ENCODE measurements at regions not wholly inside any gene's neighbourhood (a gene's known extent, or its start where the extent isn't known, plus 50 kb on each side); places are given as distances from the start of the nearest gene placed in this dataset.

DNA sequence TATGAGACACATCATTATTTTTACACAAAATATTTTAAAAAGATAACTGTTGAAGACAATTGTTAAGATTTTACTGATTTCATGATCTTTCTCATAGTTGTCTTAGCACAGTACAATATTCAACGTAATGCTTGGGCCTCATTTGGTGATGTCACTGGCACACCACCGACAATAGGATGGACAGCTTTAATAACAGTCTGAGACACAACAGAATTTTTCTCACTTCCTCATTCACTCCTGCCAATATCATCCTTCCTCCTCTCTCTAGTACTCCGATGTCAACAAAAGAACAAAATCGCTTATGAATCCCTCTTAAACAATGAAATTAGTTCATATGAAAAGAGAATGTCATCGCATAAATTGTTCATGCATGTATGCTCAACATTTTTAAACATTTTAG, 461.9 kb upstream of the CDH7 start:
- H3K4me3 ChIP-seq, result no peak overlapping the region
- TF ChIP-seq, protein P1, sequence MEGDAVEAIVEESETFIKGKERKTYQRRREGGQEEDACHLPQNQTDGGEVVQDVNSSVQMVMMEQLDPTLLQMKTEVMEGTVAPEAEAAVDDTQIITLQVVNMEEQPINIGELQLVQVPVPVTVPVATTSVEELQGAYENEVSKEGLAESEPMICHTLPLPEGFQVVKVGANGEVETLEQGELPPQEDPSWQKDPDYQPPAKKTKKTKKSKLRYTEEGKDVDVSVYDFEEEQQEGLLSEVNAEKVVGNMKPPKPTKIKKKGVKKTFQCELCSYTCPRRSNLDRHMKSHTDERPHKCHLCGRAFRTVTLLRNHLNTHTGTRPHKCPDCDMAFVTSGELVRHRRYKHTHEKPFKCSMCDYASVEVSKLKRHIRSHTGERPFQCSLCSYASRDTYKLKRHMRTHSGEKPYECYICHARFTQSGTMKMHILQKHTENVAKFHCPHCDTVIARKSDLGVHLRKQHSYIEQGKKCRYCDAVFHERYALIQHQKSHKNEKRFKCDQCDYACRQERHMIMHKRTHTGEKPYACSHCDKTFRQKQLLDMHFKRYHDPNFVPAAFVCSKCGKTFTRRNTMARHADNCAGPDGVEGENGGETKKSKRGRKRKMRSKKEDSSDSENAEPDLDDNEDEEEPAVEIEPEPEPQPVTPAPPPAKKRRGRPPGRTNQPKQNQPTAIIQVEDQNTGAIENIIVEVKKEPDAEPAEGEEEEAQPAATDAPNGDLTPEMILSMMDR (IDR thresholded peaks at IDR 0.05), result no peak
- H3K9me3 ChIP-seq, result no peaks in the 10 kb centered on the region
- intact Hi-C loops (cut with DNase I), result no loop called here
- no peaks in the 10 kb centered on the region for H3K27me3 ChIP-seq
- no peak for DNase-seq (ENCODE audit: low spot score in 2 of 2)
- no peaks in the 10 kb centered on the region for H3K4me1 ChIP-seq
- no peaks in the 10 kb centered on the region for H3K36me3 ChIP-seq
- H3K27ac ChIP-seq, result no peak overlapping the region

DNA sequence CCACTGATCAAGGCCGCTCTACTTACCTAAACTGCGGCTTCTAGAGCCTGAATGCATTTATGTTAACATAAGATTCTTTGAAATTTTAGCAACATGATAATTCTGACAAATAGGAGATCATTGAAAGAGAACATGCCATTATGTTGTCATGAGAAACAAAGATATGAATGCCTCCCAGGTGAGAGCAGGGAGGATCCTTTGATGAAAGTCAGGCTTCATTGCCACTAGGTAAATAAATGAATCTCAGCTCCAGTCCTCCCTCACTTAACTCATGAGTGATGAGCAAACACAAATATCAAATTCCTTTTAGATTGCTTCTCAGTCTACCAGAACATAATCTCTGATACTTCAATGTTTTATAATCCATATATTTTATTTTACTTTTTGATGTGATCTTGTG, 463.2 kb upstream of the CDH7 start:
- Histone ChIP-seq H3K9me3 (no peaks in the 10 kb centered on the region), H3K4me3 (no peak overlapping the region), H3K27me3 (no peaks in the 10 kb centered on the region), H3K27ac (no peak overlapping the region), H3K36me3 (no peaks in the 10 kb centered on the region), H3K4me1 (no peaks in the 10 kb centered on the region)
- intact Hi-C loops (cut with DNase I), result no loop called here
- TF ChIP-seq, protein P1 (IDR thresholded peaks at IDR 0.05), result no peak
- DNase-seq (ENCODE audit: low spot score in 2 of 2), result no peak

DNA sequence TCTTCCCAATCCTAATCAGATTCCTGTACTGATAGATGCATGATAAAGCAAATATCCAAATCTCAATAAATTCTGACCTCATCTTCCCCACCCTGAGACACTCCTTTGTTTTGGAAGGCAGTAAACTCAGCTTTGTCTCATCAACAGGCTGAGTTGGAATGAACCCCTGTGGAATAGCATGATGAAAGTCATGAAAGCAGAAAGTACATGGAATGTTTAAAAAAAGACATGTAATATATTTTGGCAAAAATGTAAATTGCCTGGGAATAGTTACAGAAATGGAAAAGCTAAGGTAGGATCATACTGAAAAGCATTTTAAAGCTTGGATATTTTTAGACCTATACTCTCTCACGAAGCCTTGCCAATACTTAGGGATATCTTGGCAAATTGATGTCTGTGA, 468.7 kb upstream of the CDH7 start:
- intact Hi-C loops (cut with DNase I), result no loop called here
- H3K27ac ChIP-seq, result no peak overlapping the region
- no peaks in the 10 kb centered on the region for H3K4me1 ChIP-seq
- TF ChIP-seq, protein P1 (IDR thresholded peaks at IDR 0.05), result no peak
- H3K4me3 ChIP-seq, result no peak overlapping the region
- no peaks in the 10 kb centered on the region for H3K27me3 ChIP-seq
- no peaks in the 10 kb centered on the region for H3K9me3 ChIP-seq
- no peak for DNase-seq (ENCODE audit: low spot score in 2 of 2)
- H3K36me3 ChIP-seq, result no peaks in the 10 kb centered on the region

DNA sequence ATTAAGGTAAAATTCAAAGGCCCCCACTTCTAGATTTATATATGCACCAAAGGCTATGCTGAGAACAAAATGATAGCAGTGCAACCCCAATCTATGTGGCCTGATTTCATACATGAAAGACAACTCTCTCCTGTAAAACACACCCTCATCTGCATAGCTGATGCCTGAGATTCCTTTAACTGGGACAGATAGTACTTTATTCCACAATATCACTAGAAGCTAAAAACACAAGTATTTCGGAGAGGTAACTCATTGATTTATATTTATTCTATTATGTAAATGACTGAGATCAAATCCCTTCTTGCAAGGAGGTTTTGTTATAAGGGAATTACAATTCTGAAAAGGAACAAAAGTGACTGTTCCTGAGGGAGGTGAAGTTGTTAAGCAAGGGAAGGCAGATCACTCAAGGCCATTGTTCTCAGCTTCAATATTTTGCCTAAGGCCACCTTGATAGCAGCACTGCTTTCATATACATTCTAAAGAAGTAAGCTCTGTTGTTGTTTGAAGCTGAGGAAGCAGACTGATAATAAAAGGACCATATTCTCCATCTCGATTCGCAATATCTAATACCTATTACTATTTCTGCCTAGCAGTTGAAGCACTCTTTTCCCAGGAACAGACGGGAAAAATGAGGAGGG, 471.0 kb upstream of the CDH7 start:
- TF ChIP-seq, protein P1 (IDR thresholded peaks at IDR 0.05), result no peak

DNA sequence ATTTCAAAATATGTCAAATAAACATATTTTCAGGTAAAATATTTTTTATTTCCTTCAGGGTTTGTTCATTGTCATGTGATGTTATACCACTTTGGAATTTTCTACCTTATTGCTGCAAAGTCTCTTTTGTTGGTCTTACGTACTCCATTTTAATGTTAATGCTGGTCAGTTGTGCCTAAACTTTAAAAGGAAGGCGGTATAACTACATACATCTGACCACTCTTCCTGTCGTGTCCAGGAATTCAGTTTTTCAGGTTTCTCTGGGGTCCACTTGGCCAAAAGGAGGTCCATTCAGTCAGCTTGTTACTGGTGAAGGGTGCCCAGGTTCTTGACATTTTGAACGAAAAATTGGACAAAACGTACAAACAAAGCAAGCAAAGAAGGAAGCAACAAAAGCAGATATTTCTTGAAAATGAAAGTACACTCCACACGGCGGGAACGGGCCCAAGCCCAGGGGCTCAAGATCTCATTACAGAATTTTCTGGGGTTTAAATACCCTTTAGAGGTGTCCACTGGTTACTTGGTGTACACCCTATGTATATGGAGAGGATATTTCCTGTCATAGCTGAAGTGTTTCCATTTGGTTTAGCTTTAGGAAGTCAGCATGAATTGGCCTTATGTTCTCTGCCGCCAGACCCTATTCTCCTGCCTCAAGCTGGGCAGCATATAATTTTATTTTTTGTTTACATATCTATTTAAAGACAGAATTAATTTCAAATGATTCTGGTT, 471.7 kb upstream of the CDH7 start:
- no peaks in the 10 kb centered on the region for H3K4me1 ChIP-seq
- intact Hi-C loops (cut with DNase I), result no loop called here
- no peaks in the 10 kb centered on the region for H3K9me3 ChIP-seq
- H3K4me3 ChIP-seq, result no peak overlapping the region
- TF ChIP-seq, protein P1 (IDR thresholded peaks at IDR 0.05), result no peak
- H3K36me3 ChIP-seq, result no peaks in the 10 kb centered on the region
- no peaks in the 10 kb centered on the region for H3K27me3 ChIP-seq
- DNase-seq (ENCODE audit: low spot score in 2 of 2), result no peak
- no peak overlapping the region for H3K27ac ChIP-seq

More for the DNA sequence above, 471.0 kb upstream of the CDH7 start:
- intact Hi-C loops (cut with DNase I), result no loop called here
- DNase-seq (ENCODE audit: low spot score in 2 of 2), result no peak
- Histone ChIP-seq H3K27ac (no peak overlapping the region), H3K36me3 (no peaks in the 10 kb centered on the region), H3K9me3 (no peaks in the 10 kb centered on the region), H3K4me3 (no peak overlapping the region), H3K4me1 (no peaks in the 10 kb centered on the region), H3K27me3 (no peaks in the 10 kb centered on the region)
